AG10803 (cell line): ENCODE measurements at regions not wholly inside any gene's neighbourhood (a gene's known extent, or its start where the extent isn't known, plus 50 kb on each side); places are given as distances from the start of the nearest gene placed in this dataset.

Experiments
- DNase-seq: peaks from one replicate; pipeline ENCODE4 v3.0.0; 2010; ENCODE audit warnings: low read depth
- H3K4me3 ChIP-seq: 2 replicates; pipeline ENCODE4 v1.5.1; 2011; ENCODE audit warnings: mild to moderate bottlenecking, low read length, control low read depth
- TF ChIP-seq, protein P1 (sequence below): conservative IDR thresholded peaks from 2 replicates; pipeline ENCODE4 v1.5.1; 2011; ENCODE audit warnings: mild to moderate bottlenecking, low read length, control low read depth, inconsistent platforms

DNA sequence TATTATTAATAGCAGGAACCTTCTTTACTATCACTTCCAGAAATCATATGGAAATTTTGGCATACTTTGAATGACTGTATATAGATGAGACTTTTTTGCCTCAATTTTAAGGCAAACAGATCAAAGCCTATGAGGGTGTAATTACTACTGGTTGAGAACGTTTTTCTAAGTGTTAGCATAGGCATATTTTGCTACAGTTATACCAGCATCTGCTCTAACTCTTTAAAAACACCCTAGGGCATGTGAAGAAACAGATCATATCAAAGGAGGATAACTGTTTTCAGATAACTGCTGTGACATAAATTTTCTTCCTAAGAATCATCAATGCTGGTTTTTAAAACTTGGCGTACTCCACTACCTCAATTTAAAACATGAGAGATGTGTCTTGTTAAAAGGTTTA lies 1155.3 kb downstream of the FSTL5 start:
- H3K4me3 ChIP-seq = no peak overlapping the region
- TF ChIP-seq, protein P1, sequence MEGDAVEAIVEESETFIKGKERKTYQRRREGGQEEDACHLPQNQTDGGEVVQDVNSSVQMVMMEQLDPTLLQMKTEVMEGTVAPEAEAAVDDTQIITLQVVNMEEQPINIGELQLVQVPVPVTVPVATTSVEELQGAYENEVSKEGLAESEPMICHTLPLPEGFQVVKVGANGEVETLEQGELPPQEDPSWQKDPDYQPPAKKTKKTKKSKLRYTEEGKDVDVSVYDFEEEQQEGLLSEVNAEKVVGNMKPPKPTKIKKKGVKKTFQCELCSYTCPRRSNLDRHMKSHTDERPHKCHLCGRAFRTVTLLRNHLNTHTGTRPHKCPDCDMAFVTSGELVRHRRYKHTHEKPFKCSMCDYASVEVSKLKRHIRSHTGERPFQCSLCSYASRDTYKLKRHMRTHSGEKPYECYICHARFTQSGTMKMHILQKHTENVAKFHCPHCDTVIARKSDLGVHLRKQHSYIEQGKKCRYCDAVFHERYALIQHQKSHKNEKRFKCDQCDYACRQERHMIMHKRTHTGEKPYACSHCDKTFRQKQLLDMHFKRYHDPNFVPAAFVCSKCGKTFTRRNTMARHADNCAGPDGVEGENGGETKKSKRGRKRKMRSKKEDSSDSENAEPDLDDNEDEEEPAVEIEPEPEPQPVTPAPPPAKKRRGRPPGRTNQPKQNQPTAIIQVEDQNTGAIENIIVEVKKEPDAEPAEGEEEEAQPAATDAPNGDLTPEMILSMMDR = no peak
- no peak for DNase-seq

GRCh38 chr4:161010227-161010626 lies 1153.6 kb downstream of the FSTL5 start:
- TF ChIP-seq, protein P1 = no peak
- no peak overlapping the region for H3K4me3 ChIP-seq
- no peak for DNase-seq
